B cell (primary cell): ENCODE measurements at regions not wholly inside any gene's neighbourhood (a gene's known extent, or its start where the extent isn't known, plus 50 kb on each side); places are given as distances from the start of the nearest gene placed in this dataset.

ENCODE experiments used
- EZH2 ChIP-seq: IDR thresholded peaks from 2 replicates; pipeline ENCODE4 v1.6.1; 2012; ENCODE audit warnings: borderline replicate concordance, low read depth, mild to moderate bottlenecking, moderate library complexity, low read length; ENCODE audit not compliant: insufficient read depth, poor library complexity, severe bottlenecking
- TF ChIP-seq, protein P1 (sequence below): fragments of 200-600 bp; IDR thresholded peaks from one replicate; pipeline ENCODE4 v1.8.0; 2022; ENCODE audit warnings: antibody characterized with exemption, mild to moderate bottlenecking

DNA sequence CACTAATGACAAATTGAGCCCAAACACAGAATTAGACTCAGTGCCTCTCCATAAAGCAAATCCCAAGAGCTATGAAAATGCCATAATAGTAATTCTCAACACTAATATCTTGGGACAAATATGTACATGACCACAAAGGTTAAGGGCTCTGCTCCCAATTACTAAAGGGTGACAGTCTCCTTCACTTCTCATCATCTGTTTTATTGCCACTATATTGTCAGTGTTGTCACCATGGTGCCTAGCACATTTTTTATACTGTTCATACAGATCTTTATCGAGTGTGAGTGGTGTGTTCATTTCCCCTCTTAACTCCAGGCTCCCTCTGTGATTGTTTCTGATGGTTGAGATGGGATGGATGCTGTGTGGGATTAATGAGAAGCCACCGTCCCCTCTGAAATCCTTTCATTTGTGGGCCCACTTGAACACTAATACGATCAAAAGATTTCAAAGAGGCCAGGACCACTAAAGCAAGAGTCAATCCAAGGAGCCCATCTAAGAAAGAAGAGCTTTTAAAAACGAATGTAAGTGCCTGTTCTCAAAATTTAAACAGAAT lies 277.7 kb downstream of the GXYLT1 start:
- TF ChIP-seq, protein P1, sequence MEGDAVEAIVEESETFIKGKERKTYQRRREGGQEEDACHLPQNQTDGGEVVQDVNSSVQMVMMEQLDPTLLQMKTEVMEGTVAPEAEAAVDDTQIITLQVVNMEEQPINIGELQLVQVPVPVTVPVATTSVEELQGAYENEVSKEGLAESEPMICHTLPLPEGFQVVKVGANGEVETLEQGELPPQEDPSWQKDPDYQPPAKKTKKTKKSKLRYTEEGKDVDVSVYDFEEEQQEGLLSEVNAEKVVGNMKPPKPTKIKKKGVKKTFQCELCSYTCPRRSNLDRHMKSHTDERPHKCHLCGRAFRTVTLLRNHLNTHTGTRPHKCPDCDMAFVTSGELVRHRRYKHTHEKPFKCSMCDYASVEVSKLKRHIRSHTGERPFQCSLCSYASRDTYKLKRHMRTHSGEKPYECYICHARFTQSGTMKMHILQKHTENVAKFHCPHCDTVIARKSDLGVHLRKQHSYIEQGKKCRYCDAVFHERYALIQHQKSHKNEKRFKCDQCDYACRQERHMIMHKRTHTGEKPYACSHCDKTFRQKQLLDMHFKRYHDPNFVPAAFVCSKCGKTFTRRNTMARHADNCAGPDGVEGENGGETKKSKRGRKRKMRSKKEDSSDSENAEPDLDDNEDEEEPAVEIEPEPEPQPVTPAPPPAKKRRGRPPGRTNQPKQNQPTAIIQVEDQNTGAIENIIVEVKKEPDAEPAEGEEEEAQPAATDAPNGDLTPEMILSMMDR, result no peak
- no peak for TF ChIP-seq EZH2
